H9 (cell line): ENCODE measurements at regions not wholly inside any gene's neighbourhood (a gene's known extent, or its start where the extent isn't known, plus 50 kb on each side); places are given as distances from the start of the nearest gene placed in this dataset.

ENCODE experiments used
- DNase-seq: peaks from one replicate; pipeline ENCODE4 v3.0.0-alpha.2; 2017
- H2AFZ ChIP-seq: one replicate; pipeline ENCODE4 v1.6.1; 2013; ENCODE audit warnings: mild to moderate bottlenecking, low read length, control low read depth, moderate library complexity
- H2AK5ac ChIP-seq: 2 replicates; pipeline ENCODE4 v1.6.1; 2013; ENCODE audit warnings: low read length, control low read depth, mixed read lengths; ENCODE audit not compliant: insufficient read length
- H2BK120ac ChIP-seq: one replicate; pipeline ENCODE4 v1.6.1; 2013; ENCODE audit warnings: low read depth, mild to moderate bottlenecking, low read length, control low read depth, inconsistent platforms; ENCODE audit not compliant: poor library complexity, severe bottlenecking
- H2BK12ac ChIP-seq: 2 replicates; pipeline ENCODE4 v1.6.1; 2013; ENCODE audit warnings: low read length, control low read depth, mixed read lengths, low read depth; ENCODE audit not compliant: insufficient read length
- H2BK15ac ChIP-seq: 2 replicates; pipeline ENCODE4 v1.6.1; 2013; ENCODE audit warnings: low read depth, low read length, control low read depth
- H2BK20ac ChIP-seq: one replicate; pipeline ENCODE4 v1.6.1; 2013; ENCODE audit warnings: low read depth, mild to moderate bottlenecking, low read length, control low read depth, inconsistent platforms; ENCODE audit not compliant: poor library complexity, severe bottlenecking
- H2BK5ac ChIP-seq: 2 replicates; pipeline ENCODE4 v1.6.1; 2013; ENCODE audit warnings: low read length, control low read depth, mixed read lengths; ENCODE audit not compliant: insufficient read length
- H3K14ac ChIP-seq: 2 replicates; pipeline ENCODE4 v1.6.1; 2013; ENCODE audit warnings: low read length, control low read depth; ENCODE audit not compliant: insufficient read depth
- H3K18ac ChIP-seq: 2 replicates; pipeline ENCODE4 v1.6.1; 2013; ENCODE audit warnings: low read depth, mild to moderate bottlenecking, mixed read lengths, low read length, control low read depth; ENCODE audit not compliant: insufficient read length
- H3K23ac ChIP-seq: 2 replicates; pipeline ENCODE4 v1.6.1; 2013; ENCODE audit warnings: low read length, control low read depth, mixed read lengths, low read depth; ENCODE audit not compliant: insufficient read length
- H3K23me2 ChIP-seq: 2 replicates; pipeline ENCODE4 v1.6.1; 2013; ENCODE audit warnings: low read depth, mild to moderate bottlenecking, mixed read lengths, low read length, control low read depth; ENCODE audit not compliant: insufficient read length, poor library complexity, severe bottlenecking
- H3K27ac ChIP-seq: 2 replicates; pipeline ENCODE4 v1.5.1; 2013; ENCODE audit warnings: low read length, control low read depth, mixed read lengths, low read depth; ENCODE audit not compliant: insufficient read length
- H3K27me3 ChIP-seq: 2 replicates; pipeline ENCODE4 v1.6.1; 2013; ENCODE audit warnings: low read length, control low read depth, inconsistent platforms; ENCODE audit not compliant: insufficient read depth
- H3K4ac ChIP-seq: 2 replicates; pipeline ENCODE4 v1.6.1; 2013; ENCODE audit warnings: low read depth, mild to moderate bottlenecking, control low read depth, inconsistent platforms, low read length, moderate library complexity
- H3K4me1 ChIP-seq: 2 replicates; pipeline ENCODE4 v1.6.1; 2013; ENCODE audit warnings: low read length, control low read depth, inconsistent platforms; ENCODE audit not compliant: insufficient read depth
- H3K4me2 ChIP-seq: 2 replicates; pipeline ENCODE4 v1.6.1; 2013; ENCODE audit warnings: low read length, control low read depth, mixed read lengths; ENCODE audit not compliant: insufficient read length, insufficient read depth
- H3K56ac ChIP-seq: 2 replicates; pipeline ENCODE4 v1.6.1; 2013; ENCODE audit warnings: low read depth, mild to moderate bottlenecking, mixed read lengths, low read length, control low read depth; ENCODE audit not compliant: insufficient read length
- H3K79me1 ChIP-seq: 2 replicates; pipeline ENCODE4 v1.6.1; 2013; ENCODE audit warnings: low read depth, mild to moderate bottlenecking, moderate library complexity, low read length, control low read depth, inconsistent platforms; ENCODE audit not compliant: insufficient read depth, poor library complexity, severe bottlenecking
- H3K79me2 ChIP-seq: 2 replicates; pipeline ENCODE4 v1.6.1; 2013; ENCODE audit warnings: low read length, control low read depth, inconsistent platforms; ENCODE audit not compliant: insufficient read depth
- H3K9ac ChIP-seq: 2 replicates; pipeline ENCODE4 v1.6.1; 2013; ENCODE audit warnings: low read length, control low read depth, mixed read lengths; ENCODE audit not compliant: insufficient read length; ENCODE audit errors: extremely low read depth
- H3K9me3 ChIP-seq: one replicate; pipeline ENCODE4 v1.6.1; 2013; ENCODE audit warnings: low read depth, low read length, inconsistent platforms; ENCODE audit not compliant: control insufficient read depth
- H3T11ph ChIP-seq: one replicate; pipeline ENCODE4 v1.6.1; 2013; ENCODE audit warnings: mild to moderate bottlenecking, low read length, control low read depth, inconsistent platforms
- H4K20me1 ChIP-seq: one replicate; pipeline ENCODE4 v1.6.1; 2013; ENCODE audit not compliant: control insufficient read depth, insufficient read length, insufficient read depth
- H4K5ac ChIP-seq: 2 replicates; pipeline ENCODE4 v1.6.1; 2013; ENCODE audit warnings: low read depth, mild to moderate bottlenecking, mixed read lengths, low read length, control low read depth; ENCODE audit not compliant: insufficient read length
- H4K8ac ChIP-seq: replicated peaks from 2 replicates; pipeline ENCODE4 v1.6.1; 2013; ENCODE audit warnings: low read length, control low read depth, mixed read lengths, low read depth; ENCODE audit not compliant: insufficient read length
- H4K91ac ChIP-seq: 2 replicates; pipeline ENCODE4 v1.6.1; 2013; ENCODE audit warnings: low read depth, mild to moderate bottlenecking, moderate library complexity, mixed read lengths, low read length, control low read depth; ENCODE audit not compliant: insufficient read length
- H3K27ac Mint-ChIP-seq, 3 experiments: 2 replicates in 2 of 3; 3 replicates in 1 of 3; pipeline ENCODE4 v1.8.0; 2020 to 2021; ENCODE audit warnings: mixed read lengths in 3 of 3, mild to moderate bottlenecking in 1 of 3, moderate library complexity in 1 of 3
- H3K27me3 Mint-ChIP-seq: 2 replicates; pipeline ENCODE4 v1.8.0; 2021; ENCODE audit warnings: low read depth, mild to moderate bottlenecking, moderate library complexity, mixed read lengths
- H3K36me3 Mint-ChIP-seq, 3 experiments: 2 replicates in 2 of 3; 3 replicates in 1 of 3; pipeline ENCODE4 v1.8.0; 2020 to 2021; ENCODE audit warnings: low read depth in 3 of 3, mixed read lengths in 3 of 3; ENCODE audit not compliant: insufficient read depth in 1 of 3
- H3K4me1 Mint-ChIP-seq, 2 experiments: 2 replicates each; pipeline ENCODE4 v1.8.0; 2020; ENCODE audit warnings: mixed read lengths in 2 of 2
- H3K4me3 Mint-ChIP-seq, 2 experiments: 2 replicates in 1 of 2; 3 replicates in 1 of 2; pipeline ENCODE4 v1.8.0; 2020 to 2021; ENCODE audit warnings: mild to moderate bottlenecking in 2 of 2, mixed read lengths in 2 of 2, moderate library complexity in 1 of 2
- H3K9me3 Mint-ChIP-seq, 2 experiments: 2 replicates in 1 of 2; 3 replicates in 1 of 2; pipeline ENCODE4 v1.8.0; 2020; ENCODE audit warnings: mild to moderate bottlenecking in 2 of 2, mixed read lengths in 2 of 2, moderate library complexity in 1 of 2
- whole genome bisulfite sequencing: extraction: QIAGEN DNeasy Blood & Tissue Kit; methylation state at CpG from one replicate; pipeline ENCODE4 v1.1.7; 2013; ENCODE audit warnings: missing lambda C conversion rate, low lambda C conversion rate, mixed read lengths; ENCODE audit not compliant: insufficient read length; ENCODE audit errors: extremely low coverage; 5-methylcytosine and 5-hydroxymethylcytosine counted together
- TF ChIP-seq, protein P1 (sequence below): fragments of 200-600 bp; sonication (generic); conservative IDR thresholded peaks from 3 replicates; pipeline ENCODE4 v1.8.0; 2021; ENCODE audit warnings: antibody characterized with exemption, mild to moderate bottlenecking

DNA sequence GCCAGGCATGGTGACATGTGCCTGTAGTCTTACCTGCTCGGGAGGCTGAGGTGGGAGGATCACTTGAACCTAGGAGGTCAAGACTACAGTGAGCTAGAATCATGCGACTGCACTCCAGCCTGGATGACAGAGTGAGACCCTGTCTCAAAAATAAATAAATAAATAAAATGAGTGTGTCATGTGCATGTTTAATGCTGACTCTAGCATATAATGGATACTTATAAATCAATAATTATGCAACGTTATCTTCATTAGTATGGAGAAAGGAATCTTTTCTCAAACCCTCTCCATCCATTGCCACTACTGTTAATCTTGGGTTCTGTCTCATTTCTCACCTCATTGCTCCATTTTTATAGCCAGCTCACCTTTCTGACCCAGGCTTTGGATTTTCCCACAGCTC lies 189.5 kb upstream of the RPL34 start:
- no peak overlapping the region for H2BK5ac ChIP-seq
- H3K4me2 ChIP-seq = no peak overlapping the region
- no peak overlapping the region for H3T11ph ChIP-seq
- no CpG with 5 or more reads among the region's 3 CpGs for WGBS
- H3K9ac ChIP-seq = no peak overlapping the region
- no peaks in the 10 kb centered on the region for H3K79me2 ChIP-seq
- H3K18ac ChIP-seq = no peak overlapping the region
- H3K36me3 Mint-ChIP-seq = no peaks in the 10 kb centered on the region
- H3K9me3 Mint-ChIP-seq = peaks cover 0 to 4% of the 10 kb centered on the region in 2 experiments; a peak in 2 of 5 replicates
- H2BK120ac ChIP-seq = no peak overlapping the region
- H3K4me1 Mint-ChIP-seq = 0 out of 4 replicates have a peak, but pooled peaks cover 0 to 2% of the 10 kb centered on the region in 2 experiments
- no peaks in the 10 kb centered on the region for H3K9me3 ChIP-seq
- H3K79me1 ChIP-seq = no peaks in the 10 kb centered on the region
- DNase-seq = no peak
- H3K4me1 ChIP-seq = no peaks in the 10 kb centered on the region
- H2BK20ac ChIP-seq = no peak overlapping the region
- no peaks in the 10 kb centered on the region for H3K23me2 ChIP-seq
- no peak overlapping the region for H4K5ac ChIP-seq
- H4K8ac ChIP-seq = no peak overlapping the region
- no peak overlapping the region for H3K14ac ChIP-seq
- no peak overlapping the region for H4K91ac ChIP-seq
- H2BK12ac ChIP-seq = no peak overlapping the region
- no peak overlapping the region for H2BK15ac ChIP-seq
- H4K20me1 ChIP-seq = no peaks in the 10 kb centered on the region
- no peak overlapping the region for H3K27ac Mint-ChIP-seq
- TF ChIP-seq, protein P1, sequence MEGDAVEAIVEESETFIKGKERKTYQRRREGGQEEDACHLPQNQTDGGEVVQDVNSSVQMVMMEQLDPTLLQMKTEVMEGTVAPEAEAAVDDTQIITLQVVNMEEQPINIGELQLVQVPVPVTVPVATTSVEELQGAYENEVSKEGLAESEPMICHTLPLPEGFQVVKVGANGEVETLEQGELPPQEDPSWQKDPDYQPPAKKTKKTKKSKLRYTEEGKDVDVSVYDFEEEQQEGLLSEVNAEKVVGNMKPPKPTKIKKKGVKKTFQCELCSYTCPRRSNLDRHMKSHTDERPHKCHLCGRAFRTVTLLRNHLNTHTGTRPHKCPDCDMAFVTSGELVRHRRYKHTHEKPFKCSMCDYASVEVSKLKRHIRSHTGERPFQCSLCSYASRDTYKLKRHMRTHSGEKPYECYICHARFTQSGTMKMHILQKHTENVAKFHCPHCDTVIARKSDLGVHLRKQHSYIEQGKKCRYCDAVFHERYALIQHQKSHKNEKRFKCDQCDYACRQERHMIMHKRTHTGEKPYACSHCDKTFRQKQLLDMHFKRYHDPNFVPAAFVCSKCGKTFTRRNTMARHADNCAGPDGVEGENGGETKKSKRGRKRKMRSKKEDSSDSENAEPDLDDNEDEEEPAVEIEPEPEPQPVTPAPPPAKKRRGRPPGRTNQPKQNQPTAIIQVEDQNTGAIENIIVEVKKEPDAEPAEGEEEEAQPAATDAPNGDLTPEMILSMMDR = no peak
- H3K27me3 Mint-ChIP-seq = peaks cover 2% of the 10 kb centered on the region; the same call in 1 of the 2 replicates
- no peaks in the 10 kb centered on the region for H3K27me3 ChIP-seq
- H2AK5ac ChIP-seq = no peak overlapping the region
- H3K56ac ChIP-seq = no peak overlapping the region
- H3K23ac ChIP-seq = no peak overlapping the region
- no peak overlapping the region for H3K4ac ChIP-seq
- H3K27ac ChIP-seq = no peak overlapping the region
- H3K4me3 Mint-ChIP-seq = no peak overlapping the region
- H2AFZ ChIP-seq = no peak overlapping the region
